OCI-LY1 (cell line): ENCODE measurements at regions not wholly inside any gene's neighbourhood (a gene's known extent, or its start where the extent isn't known, plus 50 kb on each side); places are given as distances from the start of the nearest gene placed in this dataset.

Experiments used
- H2AFZ ChIP-seq: fragments of 200-600 bp; sonication (generic), shearing (Covaris generic); 2 replicates; pipeline ENCODE4 v1.6.0; 2014; ENCODE audit warnings: antibody characterized with exemption, mild to moderate bottlenecking, low read length
- H3F3A ChIP-seq: fragments of 200-600 bp; sonication (generic), shearing (Covaris generic); 2 replicates; pipeline ENCODE4 v1.6.0; 2014; ENCODE audit warnings: mild to moderate bottlenecking, antibody characterized with exemption, low read length, moderate library complexity; ENCODE audit not compliant: insufficient read depth
- H3K27ac ChIP-seq: fragments of 200-600 bp; sonication (generic); 2 replicates; pipeline ENCODE4 v1.5.1; 2014; ENCODE audit warnings: low read length, mixed run types, mild to moderate bottlenecking, low read depth; ENCODE audit not compliant: poor library complexity, severe bottlenecking
- H3K27me3 ChIP-seq: fragments of 200-600 bp; sonication (generic); 2 replicates; pipeline ENCODE4 v1.6.0; 2014; ENCODE audit warnings: antibody characterized with exemption, mild to moderate bottlenecking, low read length, moderate library complexity; ENCODE audit not compliant: insufficient read depth
- H3K36me3 ChIP-seq: fragments of 200-600 bp; sonication (generic); 2 replicates; pipeline ENCODE4 v1.6.1; 2014; ENCODE audit warnings: mild to moderate bottlenecking, antibody characterized with exemption, low read length, moderate library complexity, mixed read lengths; ENCODE audit not compliant: insufficient read depth
- H3K4me1 ChIP-seq: fragments of 200-600 bp; sonication (generic); 2 replicates; pipeline ENCODE4 v1.5.1; 2014; ENCODE audit warnings: mild to moderate bottlenecking, low read length, moderate library complexity; ENCODE audit not compliant: insufficient read depth, severe bottlenecking
- H3K4me2 ChIP-seq: fragments of 200-600 bp; sonication (generic), shearing (Covaris generic); 2 replicates; pipeline ENCODE4 v1.6.1; 2014; ENCODE audit warnings: low read length
- H3K4me3 ChIP-seq: fragments of 200-600 bp; sonication (generic); 2 replicates; pipeline ENCODE4 v1.5.1; 2014; ENCODE audit warnings: low read length, low read depth, mild to moderate bottlenecking, mixed read lengths; ENCODE audit not compliant: poor library complexity, severe bottlenecking
- H3K79me2 ChIP-seq: fragments of 200-600 bp; shearing (Covaris generic); 2 replicates; pipeline ENCODE4 v1.6.1; 2016; ENCODE audit warnings: mixed run types, low read length, mixed read lengths; ENCODE audit not compliant: insufficient read depth
- H3K9ac ChIP-seq: fragments of 200-600 bp; sonication (generic), shearing (Covaris generic); 2 replicates; pipeline ENCODE4 v1.6.1; 2014; ENCODE audit warnings: mild to moderate bottlenecking, low read length, mixed read lengths
- H3K9me2 ChIP-seq: fragments of 200-600 bp; sonication (generic), shearing (Covaris generic); 2 replicates; pipeline ENCODE4 v1.6.1; 2014; ENCODE audit warnings: low read depth, mild to moderate bottlenecking, low read length, mixed read lengths
- H3K9me3 ChIP-seq: fragments of 200-600 bp; shearing (Covaris generic); 2 replicates; pipeline ENCODE4 v1.6.1; 2014; ENCODE audit warnings: low read length, mixed read lengths
- H4K20me1 ChIP-seq: fragments of 200-600 bp; sonication (generic), shearing (Covaris generic); 2 replicates; pipeline ENCODE4 v1.6.0; 2016; ENCODE audit warnings: mild to moderate bottlenecking, low read length; ENCODE audit not compliant: insufficient read depth
- EZH2 ChIP-seq: fragments of 200-600 bp; sonication (generic), shearing (Covaris generic); IDR thresholded peaks from 2 replicates; pipeline ENCODE4 v1.8.0; 2017; ENCODE audit warnings: borderline replicate concordance, mixed run types, mild to moderate bottlenecking, antibody characterized with exemption, low read length, moderate library complexity, mixed read lengths
- TF ChIP-seq, protein P1 (sequence below): fragments of 200-600 bp; sonication (generic), shearing (Covaris generic); IDR thresholded peaks from 2 replicates; pipeline ENCODE4 v1.5.1; 2017; ENCODE audit warnings: mild to moderate bottlenecking, antibody characterized with exemption, low read length, moderate library complexity, mixed read lengths

DNA sequence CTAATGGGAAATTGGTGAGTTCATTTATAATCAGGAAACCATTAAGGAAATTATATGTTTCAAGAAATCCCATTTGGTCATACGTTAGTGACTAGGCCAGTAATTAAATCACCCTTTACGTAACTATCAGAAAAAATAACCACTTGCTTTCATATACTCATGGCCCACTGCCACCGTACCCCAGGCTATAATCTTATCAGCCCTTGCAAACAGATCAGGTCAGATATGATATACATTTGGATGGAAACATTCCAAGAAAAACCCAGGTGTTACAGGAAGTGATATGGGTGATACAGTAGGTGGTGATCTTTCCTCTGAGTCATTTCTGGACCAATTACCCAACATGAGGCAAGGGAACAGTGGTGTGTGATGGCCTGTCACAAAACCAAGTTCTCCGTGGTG is 481.0 kb upstream of the SEMA3A start:
- Histone ChIP-seq H3K79me2 (no peaks in the 10 kb centered on the region), H2AFZ (no peak overlapping the region), H4K20me1 (no peaks in the 10 kb centered on the region), H3K27ac (no peak overlapping the region), H3K9me2 (no peaks in the 10 kb centered on the region), H3K9ac (no peak overlapping the region), H3K4me1 (no peaks in the 10 kb centered on the region), H3K27me3 (no peaks in the 10 kb centered on the region), H3K4me2 (no peak overlapping the region), H3K9me3 (no peaks in the 10 kb centered on the region), H3F3A (no peaks in the 10 kb centered on the region), H3K36me3 (no peaks in the 10 kb centered on the region), H3K4me3 (no peak overlapping the region)
- TF ChIP-seq, protein P1, sequence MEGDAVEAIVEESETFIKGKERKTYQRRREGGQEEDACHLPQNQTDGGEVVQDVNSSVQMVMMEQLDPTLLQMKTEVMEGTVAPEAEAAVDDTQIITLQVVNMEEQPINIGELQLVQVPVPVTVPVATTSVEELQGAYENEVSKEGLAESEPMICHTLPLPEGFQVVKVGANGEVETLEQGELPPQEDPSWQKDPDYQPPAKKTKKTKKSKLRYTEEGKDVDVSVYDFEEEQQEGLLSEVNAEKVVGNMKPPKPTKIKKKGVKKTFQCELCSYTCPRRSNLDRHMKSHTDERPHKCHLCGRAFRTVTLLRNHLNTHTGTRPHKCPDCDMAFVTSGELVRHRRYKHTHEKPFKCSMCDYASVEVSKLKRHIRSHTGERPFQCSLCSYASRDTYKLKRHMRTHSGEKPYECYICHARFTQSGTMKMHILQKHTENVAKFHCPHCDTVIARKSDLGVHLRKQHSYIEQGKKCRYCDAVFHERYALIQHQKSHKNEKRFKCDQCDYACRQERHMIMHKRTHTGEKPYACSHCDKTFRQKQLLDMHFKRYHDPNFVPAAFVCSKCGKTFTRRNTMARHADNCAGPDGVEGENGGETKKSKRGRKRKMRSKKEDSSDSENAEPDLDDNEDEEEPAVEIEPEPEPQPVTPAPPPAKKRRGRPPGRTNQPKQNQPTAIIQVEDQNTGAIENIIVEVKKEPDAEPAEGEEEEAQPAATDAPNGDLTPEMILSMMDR: no peak
- TF ChIP-seq EZH2: no peak

DNA sequence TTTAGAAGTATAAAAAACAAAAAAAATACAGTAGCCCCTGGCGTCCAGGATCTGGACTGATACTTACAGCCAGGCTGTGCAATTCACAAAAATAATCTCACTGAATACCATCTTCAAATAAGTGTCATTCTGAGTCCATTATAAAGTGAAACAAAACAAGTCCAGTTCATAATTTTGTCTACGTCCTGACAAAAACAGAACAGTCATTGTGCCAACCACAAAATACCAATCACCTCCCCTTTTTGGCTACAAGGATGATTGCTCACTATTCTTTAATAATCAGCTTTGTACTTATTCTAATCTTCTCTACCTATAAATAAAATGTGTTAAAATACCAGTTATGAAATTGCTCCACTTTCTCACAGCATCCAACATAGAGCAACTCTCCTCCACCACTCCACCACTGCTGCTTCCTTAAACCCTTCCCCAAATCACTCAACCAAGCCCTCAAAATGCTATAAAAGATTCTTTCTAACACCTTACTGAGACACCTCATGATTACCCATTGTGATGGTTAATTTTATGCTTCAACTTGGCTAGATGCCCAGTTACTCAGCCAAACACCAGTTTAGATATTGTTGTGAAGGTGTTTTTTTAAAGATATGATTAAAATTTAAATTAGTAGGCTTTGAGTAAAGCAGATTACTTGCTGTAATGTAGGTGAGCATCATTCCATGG is 479.8 kb upstream of the SEMA3A start:
- no peaks in the 10 kb centered on the region for H3K79me2 ChIP-seq

DNA sequence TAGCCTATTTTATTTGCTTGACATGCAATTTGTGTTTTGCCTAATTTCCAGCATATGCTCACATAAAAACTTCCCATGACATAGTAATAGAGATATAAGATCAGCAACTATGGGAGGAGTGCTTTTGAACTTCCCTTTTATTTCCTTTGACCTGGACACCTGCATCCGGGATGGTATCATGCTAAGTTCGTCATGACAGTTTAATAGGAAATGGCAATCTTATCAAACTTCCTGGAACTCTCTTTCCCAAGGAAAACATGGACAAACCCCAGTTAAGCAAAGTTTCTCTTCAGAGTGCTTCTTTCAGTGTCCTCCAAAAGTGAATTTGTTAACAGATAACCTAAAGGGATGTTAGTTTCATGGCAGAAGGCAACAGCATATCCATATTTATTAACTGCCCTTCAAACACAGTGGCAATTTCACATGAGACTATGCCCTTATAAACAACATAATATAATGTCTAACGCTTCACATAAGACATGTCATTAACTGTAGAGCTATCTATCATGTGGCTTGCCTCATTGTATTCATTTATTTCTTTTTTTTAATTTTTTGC is 474.7 kb upstream of the SEMA3A start:
- H3K27ac ChIP-seq: no peak overlapping the region

More for the DNA sequence above, 479.8 kb upstream of the SEMA3A start:
- no peak overlapping the region for H3K9ac ChIP-seq
- H3K27ac ChIP-seq: no peak overlapping the region
- H3K9me2 ChIP-seq: no peaks in the 10 kb centered on the region
- H3K4me2 ChIP-seq: no peak overlapping the region
- no peaks in the 10 kb centered on the region for H3K27me3 ChIP-seq
- no peaks in the 10 kb centered on the region for H3K4me1 ChIP-seq
- H3K4me3 ChIP-seq: no peak overlapping the region
- no peaks in the 10 kb centered on the region for H3K9me3 ChIP-seq
- TF ChIP-seq, protein P1: no peak
- no peak for TF ChIP-seq EZH2
- H2AFZ ChIP-seq: no peak overlapping the region
- H3F3A ChIP-seq: no peaks in the 10 kb centered on the region
- H3K36me3 ChIP-seq: no peaks in the 10 kb centered on the region
- H4K20me1 ChIP-seq: no peaks in the 10 kb centered on the region

More for the DNA sequence above, 474.7 kb upstream of the SEMA3A start:
- no peaks in the 10 kb centered on the region for H3K9me3 ChIP-seq
- no peaks in the 10 kb centered on the region for H3F3A ChIP-seq
- H3K4me1 ChIP-seq: no peaks in the 10 kb centered on the region
- H3K9ac ChIP-seq: no peak overlapping the region
- no peak overlapping the region for H3K4me2 ChIP-seq
- no peaks in the 10 kb centered on the region for H3K36me3 ChIP-seq
- no peak overlapping the region for H3K4me3 ChIP-seq
- no peak overlapping the region for H2AFZ ChIP-seq
- no peaks in the 10 kb centered on the region for H3K79me2 ChIP-seq
- no peaks in the 10 kb centered on the region for H3K27me3 ChIP-seq
- TF ChIP-seq, protein P1: no peak
- no peak for TF ChIP-seq EZH2
- no peaks in the 10 kb centered on the region for H4K20me1 ChIP-seq
- no peaks in the 10 kb centered on the region for H3K9me2 ChIP-seq
